Muscle of arm (tissue), 1 donor: ENCODE measurements at regions not wholly inside any gene's neighbourhood (a gene's known extent, or its start where the extent isn't known, plus 50 kb on each side); places are given as distances from the start of the nearest gene placed in this dataset.
A peak's percentile ranks its signal among the peaks of the same experiment; 100 is the strongest.

Experiments used
- DNase-seq: peaks from one replicate; pipeline ENCODE4 v3.0.0-alpha.2; 2013

- DNase-seq, result no peak
Observed at GRCh38 chr17:77814091-77814772, 144.3 kb upstream of the TNRC6C start.

GRCh38 chr17:77815127-77815905 is 143.2 kb upstream of the TNRC6C start:
- DNase-seq, result no peak

- no peak for DNase-seq
Observed at GRCh38 chr17:77817953-77818352, 140.6 kb upstream of the TNRC6C start.

GRCh38 chr17:77819497-77819896 is 139.0 kb upstream of the TNRC6C start:
- no peak for DNase-seq

- DNase-seq, result no peak
Observed at GRCh38 chr17:77821114-77821513, 137.4 kb upstream of the TNRC6C start.

GRCh38 chr17:77822302-77823030 is 136.0 kb upstream of the TNRC6C start:
- no peak for DNase-seq

GRCh38 chr17:77824102-77824779 is 134.3 kb upstream of the TNRC6C start:
- no peak for DNase-seq

- no peak for DNase-seq
Observed at GRCh38 chr17:77824780-77825280, 133.7 kb upstream of the TNRC6C start.

- no peak for DNase-seq
Observed at GRCh38 chr17:77825621-77826020, 132.9 kb upstream of the TNRC6C start.

- DNase-seq, result no peak
Observed at GRCh38 chr17:77826132-77826873, 132.2 kb upstream of the TNRC6C start.

GRCh38 chr17:77827039-77827438 is 131.5 kb upstream of the TNRC6C start:
- DNase-seq, result no peak

- no peak for DNase-seq
Observed at GRCh38 chr17:77827511-77827910, 131.0 kb upstream of the TNRC6C start.

GRCh38 chr17:77828749-77829539 is 129.6 kb upstream of the TNRC6C start:
- DNase-seq, result no peak

GRCh38 chr17:77829843-77830799 is 128.4 kb upstream of the TNRC6C start:
- DNase-seq, result peak; percentile 74

GRCh38 chr17:77830816-77831473 is 127.6 kb upstream of the TNRC6C start:
- peak; percentile 15 for DNase-seq

- peak; percentile 57 for DNase-seq
Observed at GRCh38 chr17:77831474-77832179, 126.9 kb upstream of the TNRC6C start.

- DNase-seq, result no peak
Observed at GRCh38 chr17:77832180-77832560, 126.3 kb upstream of the TNRC6C start.

- no peak for DNase-seq
Observed at GRCh38 chr17:77833769-77834168, 124.7 kb upstream of the TNRC6C start.
